ENCODE measurements at regions not wholly inside any gene's neighbourhood (a gene's known extent, or its start where the extent isn't known, plus 50 kb on each side); places are given as distances from the start of the nearest gene placed in this dataset.

- CTCF ChIA-PET: no interaction called here
- no peaks in the 10 kb centered on the region for H3K36me3 ChIP-seq (ENCODE audit: insufficient read depth, low read length)
- POLR2A ChIA-PET: no interaction called here
- no peak overlapping the region for H3K4me3 ChIP-seq (ENCODE audit: low read length)
- Mint-ChIP-seq H3K4me1 (no peaks in the 10 kb centered on the region), H3K27ac (no peak overlapping the region), H3K27me3 (peaks cover 2 to 9% of the 10 kb centered on the region in 2 donors), H3K4me3 (no peak overlapping the region), H3K9me3 (peaks cover 2 to 5% (median 4%) of the 10 kb centered on the region in 5 donors), H3K36me3 (no peaks in the 10 kb centered on the region)
- no peak overlapping the region for H3K27ac ChIP-seq (ENCODE audit: low read depth, low read length)
- H3K27me3 ChIP-seq (ENCODE audit: insufficient read depth, low read length, poor library complexity, severe bottlenecking): no peaks in the 10 kb centered on the region
- no peak for DNase-seq
- no peaks in the 10 kb centered on the region for H3K9me3 ChIP-seq (ENCODE audit: low read length)
- no peaks in the 10 kb centered on the region for H3K4me1 ChIP-seq (ENCODE audit: insufficient read depth, low read length)
Observed at GRCh38 chr1:166322470-166322869, 155.7 kb upstream of the FAM78B start.

GRCh38 chr1:166327886-166328285 is 161.1 kb upstream of the FAM78B start:
- H3K27me3 Mint-ChIP-seq: peaks cover 0 to 6% of the 10 kb centered on the region in 2 donors
- POLR2A ChIA-PET: no interaction called here
- Histone ChIP-seq H3K4me3 (ENCODE audit: low read length) (no peak overlapping the region), H3K27me3 (ENCODE audit: insufficient read depth, low read length, poor library complexity, severe bottlenecking) (no peaks in the 10 kb centered on the region), H3K9me3 (ENCODE audit: low read length) (no peaks in the 10 kb centered on the region), H3K27ac (ENCODE audit: low read depth, low read length) (no peak overlapping the region), H3K4me1 (ENCODE audit: insufficient read depth, low read length) (no peaks in the 10 kb centered on the region), H3K36me3 (ENCODE audit: insufficient read depth, low read length) (no peaks in the 10 kb centered on the region)
- H3K4me1 Mint-ChIP-seq: no peaks in the 10 kb centered on the region
- H3K4me3 Mint-ChIP-seq: no peak overlapping the region
- H3K9me3 Mint-ChIP-seq: peaks cover 0 to 4% (median 0%) of the 10 kb centered on the region in 5 donors
- H3K36me3 Mint-ChIP-seq: no peaks in the 10 kb centered on the region
- no peak for DNase-seq
- CTCF ChIA-PET: no interaction called here
- H3K27ac Mint-ChIP-seq: no peak overlapping the region

- no peaks in the 10 kb centered on the region for H3K27me3 ChIP-seq (ENCODE audit: insufficient read depth, low read length, poor library complexity, severe bottlenecking)
- no peaks in the 10 kb centered on the region for H3K4me1 ChIP-seq (ENCODE audit: insufficient read depth, low read length)
- H3K27me3 Mint-ChIP-seq: peaks cover 0 to 6% of the 10 kb centered on the region in 2 donors
- no peaks in the 10 kb centered on the region for H3K36me3 Mint-ChIP-seq
- no peaks in the 10 kb centered on the region for H3K4me1 Mint-ChIP-seq
- no peak for DNase-seq
- no peak overlapping the region for H3K4me3 ChIP-seq (ENCODE audit: low read length)
- H3K9me3 ChIP-seq (ENCODE audit: low read length): no peaks in the 10 kb centered on the region
- ChIA-PET CTCF (no interaction called here), POLR2A (no interaction called here)
- no peak overlapping the region for H3K4me3 Mint-ChIP-seq
- no peak overlapping the region for H3K27ac ChIP-seq (ENCODE audit: low read depth, low read length)
- no peaks in the 10 kb centered on the region for H3K36me3 ChIP-seq (ENCODE audit: insufficient read depth, low read length)
- no peak overlapping the region for H3K27ac Mint-ChIP-seq
- peaks cover 0 to 4% (median 0%) of the 10 kb centered on the region in 5 donors for H3K9me3 Mint-ChIP-seq
Observed at GRCh38 chr1:166328956-166329355, 162.2 kb upstream of the FAM78B start.

GRCh38 chr1:166330096-166330495 is 163.3 kb upstream of the FAM78B start:
- peaks cover 2% of the 10 kb centered on the region for H3K27me3 ChIP-seq (ENCODE audit: insufficient read depth, low read length, poor library complexity, severe bottlenecking)
- no peaks in the 10 kb centered on the region for H3K4me1 Mint-ChIP-seq
- H3K4me1 ChIP-seq (ENCODE audit: insufficient read depth, low read length): no peaks in the 10 kb centered on the region
- H3K4me3 Mint-ChIP-seq: no peak overlapping the region
- no peak overlapping the region for H3K27ac Mint-ChIP-seq
- no peaks in the 10 kb centered on the region for H3K36me3 Mint-ChIP-seq
- H3K27ac ChIP-seq (ENCODE audit: low read depth, low read length): no peak overlapping the region
- H3K4me3 ChIP-seq (ENCODE audit: low read length): no peak overlapping the region
- H3K9me3 Mint-ChIP-seq: peaks cover 0 to 4% (median 0%) of the 10 kb centered on the region in 5 donors
- ChIA-PET POLR2A (no interaction called here), CTCF (no interaction called here)
- no peaks in the 10 kb centered on the region for H3K9me3 ChIP-seq (ENCODE audit: low read length)
- no peak for DNase-seq
- H3K36me3 ChIP-seq (ENCODE audit: insufficient read depth, low read length): no peaks in the 10 kb centered on the region
- H3K27me3 Mint-ChIP-seq: peaks cover 4 to 7% of the 10 kb centered on the region in 2 donors

- Histone ChIP-seq H3K36me3 (ENCODE audit: insufficient read depth, low read length) (no peaks in the 10 kb centered on the region), H3K4me3 (ENCODE audit: low read length) (no peak overlapping the region), H3K9me3 (ENCODE audit: low read length) (no peaks in the 10 kb centered on the region), H3K27ac (ENCODE audit: low read depth, low read length) (no peak overlapping the region), H3K27me3 (ENCODE audit: insufficient read depth, low read length, poor library complexity, severe bottlenecking) (peaks cover 6% of the 10 kb centered on the region), H3K4me1 (ENCODE audit: insufficient read depth, low read length) (no peaks in the 10 kb centered on the region)
- no peaks in the 10 kb centered on the region for H3K36me3 Mint-ChIP-seq
- no peak for DNase-seq
- ChIA-PET POLR2A (no interaction called here), CTCF (no interaction called here)
- no peak overlapping the region for H3K27ac Mint-ChIP-seq
- peaks cover 4 to 5% of the 10 kb centered on the region in 2 donors for H3K27me3 Mint-ChIP-seq
- H3K9me3 Mint-ChIP-seq: no peaks in the 10 kb centered on the region
- H3K4me1 Mint-ChIP-seq: no peaks in the 10 kb centered on the region
- H3K4me3 Mint-ChIP-seq: no peak overlapping the region
Observed at GRCh38 chr1:166338105-166338504, 171.3 kb upstream of the FAM78B start.

GRCh38 chr1:166340709-166341108 is 173.9 kb upstream of the FAM78B start:
- no peaks in the 10 kb centered on the region for H3K36me3 Mint-ChIP-seq
- Histone ChIP-seq H3K4me1 (ENCODE audit: insufficient read depth, low read length) (no peaks in the 10 kb centered on the region), H3K27ac (ENCODE audit: low read depth, low read length) (no peak overlapping the region), H3K27me3 (ENCODE audit: insufficient read depth, low read length, poor library complexity, severe bottlenecking) (no peaks in the 10 kb centered on the region), H3K36me3 (ENCODE audit: insufficient read depth, low read length) (no peaks in the 10 kb centered on the region), H3K9me3 (ENCODE audit: low read length) (no peaks in the 10 kb centered on the region), H3K4me3 (ENCODE audit: low read length) (no peak overlapping the region)
- no peak for DNase-seq
- H3K27me3 Mint-ChIP-seq: peaks cover 0 to 1% of the 10 kb centered on the region in 2 donors
- no peaks in the 10 kb centered on the region for H3K4me1 Mint-ChIP-seq
- no peak overlapping the region for H3K4me3 Mint-ChIP-seq
- no peak overlapping the region for H3K27ac Mint-ChIP-seq
- no peaks in the 10 kb centered on the region for H3K9me3 Mint-ChIP-seq
- CTCF ChIA-PET: no interaction called here
- POLR2A ChIA-PET: no interaction called here

DNA sequence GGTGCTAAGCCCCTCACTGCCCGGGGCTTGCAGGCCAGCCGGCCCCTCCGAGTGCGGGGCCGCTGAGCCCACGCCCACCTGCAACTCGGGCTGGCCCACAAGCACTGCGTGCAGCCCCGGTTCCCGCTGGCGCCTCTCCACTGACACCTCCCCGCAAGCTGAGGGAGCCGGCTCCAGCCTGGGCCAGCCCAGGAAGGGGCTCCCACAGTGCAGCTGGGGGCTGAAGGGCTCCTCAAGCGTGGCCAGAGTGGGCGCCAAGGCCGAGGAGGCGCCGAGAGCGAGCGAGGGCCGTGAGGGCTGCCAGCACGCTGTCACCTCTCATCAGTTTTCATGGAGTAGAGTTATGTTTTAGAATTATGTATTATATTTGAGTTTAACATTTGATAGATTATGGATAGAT is 176.5 kb upstream of the FAM78B start:
- Histone ChIP-seq H3K4me1 (ENCODE audit: insufficient read depth, low read length) (no peaks in the 10 kb centered on the region), H3K9me3 (ENCODE audit: low read length) (no peaks in the 10 kb centered on the region), H3K27me3 (ENCODE audit: insufficient read depth, low read length, poor library complexity, severe bottlenecking) (no peaks in the 10 kb centered on the region), H3K36me3 (ENCODE audit: insufficient read depth, low read length) (no peaks in the 10 kb centered on the region), H3K27ac (ENCODE audit: low read depth, low read length) (no peak overlapping the region), H3K4me3 (ENCODE audit: low read length) (no peak overlapping the region)
- ChIA-PET CTCF (no interaction called here), POLR2A (no interaction called here)
- Mint-ChIP-seq H3K4me3 (no peak overlapping the region), H3K4me1 (no peaks in the 10 kb centered on the region), H3K9me3 (peaks cover 0 to 13% (median 3%) of the 10 kb centered on the region in 5 donors), H3K27me3 (no peaks in the 10 kb centered on the region), H3K36me3 (no peaks in the 10 kb centered on the region), H3K27ac (no peak overlapping the region)
- DNase-seq: no peak

GRCh38 chr1:166350490-166350889 is 183.7 kb upstream of the FAM78B start:
- H3K27ac ChIP-seq (ENCODE audit: low read depth, low read length): no peak overlapping the region
- H3K36me3 Mint-ChIP-seq: no peaks in the 10 kb centered on the region
- no peak overlapping the region for H3K4me3 ChIP-seq (ENCODE audit: low read length)
- H3K27me3 Mint-ChIP-seq: peaks cover 0 to 3% of the 10 kb centered on the region in 2 donors
- no peak for DNase-seq
- peaks cover 2 to 13% (median 3%) of the 10 kb centered on the region in 5 donors for H3K9me3 Mint-ChIP-seq
- H3K9me3 ChIP-seq (ENCODE audit: low read length): no peaks in the 10 kb centered on the region
- POLR2A ChIA-PET: no interaction called here
- CTCF ChIA-PET: no interaction called here
- no peaks in the 10 kb centered on the region for H3K27me3 ChIP-seq (ENCODE audit: insufficient read depth, low read length, poor library complexity, severe bottlenecking)
- no peak overlapping the region for H3K27ac Mint-ChIP-seq
- no peaks in the 10 kb centered on the region for H3K4me1 ChIP-seq (ENCODE audit: insufficient read depth, low read length)
- H3K4me3 Mint-ChIP-seq: no peak overlapping the region
- H3K4me1 Mint-ChIP-seq: no peaks in the 10 kb centered on the region
- no peaks in the 10 kb centered on the region for H3K36me3 ChIP-seq (ENCODE audit: insufficient read depth, low read length)

DNA sequence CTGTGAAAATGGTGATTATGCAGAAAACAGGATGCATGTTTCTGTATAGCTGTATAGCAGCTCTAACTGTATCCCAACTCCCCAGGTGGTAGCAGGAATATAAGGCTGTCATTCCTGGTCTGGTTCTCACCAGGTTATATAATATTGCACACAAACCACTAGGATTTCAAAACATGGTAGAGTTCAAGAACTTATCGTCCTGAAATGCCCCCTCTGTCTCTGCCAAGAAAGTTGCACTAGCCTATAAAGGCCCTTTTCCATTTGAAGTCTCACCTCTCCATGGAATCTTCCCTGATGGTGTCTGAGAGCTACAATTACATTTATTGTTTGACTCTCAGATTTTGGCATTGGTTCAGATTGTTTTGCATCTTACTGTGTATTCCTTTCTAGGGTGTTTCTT is 184.9 kb upstream of the FAM78B start:
- Histone ChIP-seq H3K36me3 (ENCODE audit: insufficient read depth, low read length) (no peaks in the 10 kb centered on the region), H3K4me3 (ENCODE audit: low read length) (no peak overlapping the region), H3K9me3 (ENCODE audit: low read length) (no peaks in the 10 kb centered on the region), H3K27me3 (ENCODE audit: insufficient read depth, low read length, poor library complexity, severe bottlenecking) (no peaks in the 10 kb centered on the region), H3K4me1 (ENCODE audit: insufficient read depth, low read length) (no peaks in the 10 kb centered on the region), H3K27ac (ENCODE audit: low read depth, low read length) (no peak overlapping the region)
- H3K27ac Mint-ChIP-seq: no peak overlapping the region
- CTCF ChIA-PET: no interaction called here
- peaks cover 0 to 3% of the 10 kb centered on the region in 2 donors for H3K27me3 Mint-ChIP-seq
- H3K9me3 Mint-ChIP-seq: peaks cover 0 to 10% (median 2%) of the 10 kb centered on the region in 5 donors
- H3K36me3 Mint-ChIP-seq: no peaks in the 10 kb centered on the region
- H3K4me3 Mint-ChIP-seq: no peak overlapping the region
- no peaks in the 10 kb centered on the region for H3K4me1 Mint-ChIP-seq
- DNase-seq: no peak
- POLR2A ChIA-PET: no interaction called here

Measured in CD8-positive, alpha-beta memory T cell (primary cell).